Transverse colon (tissue), 4 donors: ENCODE measurements at regions not wholly inside any gene's neighbourhood (a gene's known extent, or its start where the extent isn't known, plus 50 kb on each side); places are given as distances from the start of the nearest gene placed in this dataset.

ENCODE experiments used
- DNase-seq: peaks from one replicate; pipeline ENCODE4 v3.0.0-alpha.2; 2019
- H3K27ac ChIP-seq, 4 donors: fragments of 200-600 bp; sonication (generic); 2 replicates each; pipeline ENCODE4 v1.5.1; 2016 to 2018; ENCODE audit warnings: inconsistent platforms in 4 of 4
- H3K27me3 ChIP-seq: fragments of 200-600 bp; sonication (generic); 2 replicates; pipeline ENCODE4 v1.5.1; 2017; ENCODE audit warnings: inconsistent platforms
- H3K36me3 ChIP-seq, 4 donors: fragments of 200-600 bp; sonication (generic); 2 replicates each; pipeline ENCODE4 v1.5.1; 2017 to 2019; ENCODE audit warnings: inconsistent platforms in 4 of 4
- H3K4me1 ChIP-seq, 4 donors: fragments of 200-600 bp; sonication (generic); 2 replicates each; pipeline ENCODE4 v1.5.1; 2017 to 2020; ENCODE audit warnings: inconsistent platforms in 4 of 4
- H3K4me3 ChIP-seq, 4 donors: fragments of 200-600 bp; sonication (generic); 1 replicate in 1 of 4; 2 replicates in 3 of 4; pipeline versions ENCODE4 v1.5.1 to v1.6.1; 2017 to 2019; ENCODE audit warnings: inconsistent platforms in 4 of 4
- H3K9me3 ChIP-seq, 2 donors: fragments of 200-600 bp; sonication (generic); 2 replicates each; pipeline ENCODE4 v1.5.1; 2017 to 2019; ENCODE audit warnings: inconsistent platforms in 2 of 2
- EP300 ChIP-seq: sonication (generic); formaldehyde crosslinking; IDR thresholded peaks from one replicate; pipeline ENCODE4 v1.6.1; 2017; ENCODE audit warnings: antibody characterized with exemption, low read depth
- POLR2A ChIP-seq: fragments of 450-650 bp; IDR thresholded peaks from one replicate; pipeline ENCODE4 v1.6.1; 2016; ENCODE audit warnings: antibody characterized with exemption, mild to moderate bottlenecking, moderate library complexity
- POLR2AphosphoS5 ChIP-seq, 3 donors: sonication (generic); formaldehyde crosslinking; IDR thresholded peaks; one replicate each; pipeline ENCODE4 v1.6.1; 2016; ENCODE audit warnings: antibody characterized with exemption in 3 of 3
- WGBS, 2 donors: methylation state at CpG; one replicate each; pipeline ENCODE4 v1.1.5; 2018; ENCODE audit warnings: low coverage in 1 of 2; 5-methylcytosine and 5-hydroxymethylcytosine counted together
- in situ Hi-C, 4 donors: fragments of 200-750 bp; cut with MboI; loops; one replicate each; pipeline versions ENCODE4 v1.15.0 to v1.15.1; 2017; ENCODE audit warnings: low sequenced_read_pairs in 3 of 4, low pct_ligation_motif_present in 1 of 4, low pct_unique_long_range_greater_than_20kb in 1 of 4
- intact Hi-C: fragments of 100-400 bp; cut with DNase I; formaldehyde crosslinking; loops from one replicate; pipeline ENCODE4 v1.15.1; 2023; ENCODE audit warnings: low total_unique reads
- TF ChIP-seq, protein P1 (sequence below), 5 experiments: fragments of 200-600 bp in 3 of 5; fragments of 450-650 bp in 2 of 5; sonication (generic) in 3 of 5; IDR thresholded peaks; 1 replicate in 2 of 5; 2 replicates in 3 of 5; pipeline ENCODE4 v1.5.1; 2016 to 2017; ENCODE audit warnings: antibody characterized with exemption in 5 of 5, inconsistent platforms in 3 of 5, mild to moderate bottlenecking in 2 of 5, moderate library complexity in 1 of 5

DNA sequence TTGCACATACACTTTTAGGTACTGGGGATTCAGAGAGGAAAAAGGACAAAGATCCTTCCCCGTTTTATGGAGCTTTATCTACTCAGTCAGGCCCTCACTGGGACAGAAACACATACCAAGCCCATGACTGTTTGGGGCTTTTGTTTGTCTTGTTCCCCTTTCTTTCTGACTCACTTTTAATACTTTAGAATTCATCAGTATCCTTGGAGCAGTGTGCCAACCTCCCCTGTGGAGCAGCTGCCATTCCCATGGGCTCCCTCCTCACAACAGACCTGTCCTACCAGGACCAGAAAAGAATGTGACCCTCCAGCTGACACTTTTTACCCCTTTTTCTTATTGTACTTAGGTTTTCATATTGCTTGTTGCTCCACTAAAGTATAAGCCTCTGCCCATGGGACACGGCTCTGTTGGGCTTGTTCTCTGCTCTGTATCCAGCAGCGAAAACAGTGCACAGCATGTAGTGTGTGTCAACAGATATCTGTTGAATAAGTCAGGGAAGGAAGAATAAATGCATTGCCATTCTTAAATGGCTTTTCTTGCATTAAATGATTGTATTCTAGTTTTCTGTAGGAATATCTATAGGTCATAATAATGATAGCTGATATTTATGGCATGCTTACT, 431.1 kb downstream of the EFNB2 start:
- WGBS, 2 donors, result 71 to 93% methylated on average over 3 of the region's 3 CpGs
- Histone ChIP-seq H3K36me3 (no peaks in the 10 kb centered on the region), H3K9me3 (no peaks in the 10 kb centered on the region), H3K27me3 (no peaks in the 10 kb centered on the region), H3K27ac (peak overlapping the region in 2 of 4 donors; percentile 22 to 33), H3K4me1 (peaks cover 0 to 29% (median 11%) of the 10 kb centered on the region in 4 donors), H3K4me3 (no peak overlapping the region)
- TF ChIP-seq POLR2A (no peak), POLR2AphosphoS5 (IDR thresholded peaks at IDR 0.05) (no peak), EP300 (no peak)
- TF ChIP-seq, protein P1, sequence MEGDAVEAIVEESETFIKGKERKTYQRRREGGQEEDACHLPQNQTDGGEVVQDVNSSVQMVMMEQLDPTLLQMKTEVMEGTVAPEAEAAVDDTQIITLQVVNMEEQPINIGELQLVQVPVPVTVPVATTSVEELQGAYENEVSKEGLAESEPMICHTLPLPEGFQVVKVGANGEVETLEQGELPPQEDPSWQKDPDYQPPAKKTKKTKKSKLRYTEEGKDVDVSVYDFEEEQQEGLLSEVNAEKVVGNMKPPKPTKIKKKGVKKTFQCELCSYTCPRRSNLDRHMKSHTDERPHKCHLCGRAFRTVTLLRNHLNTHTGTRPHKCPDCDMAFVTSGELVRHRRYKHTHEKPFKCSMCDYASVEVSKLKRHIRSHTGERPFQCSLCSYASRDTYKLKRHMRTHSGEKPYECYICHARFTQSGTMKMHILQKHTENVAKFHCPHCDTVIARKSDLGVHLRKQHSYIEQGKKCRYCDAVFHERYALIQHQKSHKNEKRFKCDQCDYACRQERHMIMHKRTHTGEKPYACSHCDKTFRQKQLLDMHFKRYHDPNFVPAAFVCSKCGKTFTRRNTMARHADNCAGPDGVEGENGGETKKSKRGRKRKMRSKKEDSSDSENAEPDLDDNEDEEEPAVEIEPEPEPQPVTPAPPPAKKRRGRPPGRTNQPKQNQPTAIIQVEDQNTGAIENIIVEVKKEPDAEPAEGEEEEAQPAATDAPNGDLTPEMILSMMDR (IDR thresholded peaks at IDR 0.05), result no peak
- intact Hi-C loops (no loop called here), in situ Hi-C loops (no loop called here)
- DNase-seq, result no peak

DNA sequence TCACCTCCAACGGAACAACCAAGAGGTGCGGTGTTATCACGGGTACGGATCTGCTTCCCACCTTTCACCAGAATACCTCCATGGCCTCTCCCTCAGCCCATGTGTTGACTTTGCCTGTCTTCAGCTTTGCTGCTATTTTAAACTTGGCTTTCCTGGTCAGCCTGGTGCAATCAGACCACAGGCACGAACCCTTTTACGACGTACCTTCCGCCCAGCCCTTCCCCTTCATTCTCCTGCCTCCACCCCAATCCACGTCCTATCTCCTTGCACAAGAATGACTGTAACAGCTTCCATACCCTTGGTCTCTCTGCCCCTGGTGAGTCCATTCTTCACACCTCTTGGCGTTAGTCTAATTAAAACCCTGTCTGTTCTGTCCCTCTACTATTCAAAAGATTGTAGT, 431.7 kb downstream of the EFNB2 start:
- H3K27me3 ChIP-seq, result no peaks in the 10 kb centered on the region
- H3K4me1 ChIP-seq, result peaks cover 0 to 33% (median 17%) of the 10 kb centered on the region in 4 donors
- WGBS, 2 donors, result 78 to 84% methylated on average over 10 of the region's 10 CpGs
- no peaks in the 10 kb centered on the region for H3K9me3 ChIP-seq
- in situ Hi-C loops (no loop called here), intact Hi-C loops (no loop called here)
- DNase-seq, result no peak
- no peak for TF ChIP-seq EP300
- TF ChIP-seq POLR2AphosphoS5 (IDR thresholded peaks at IDR 0.05), result no peak
- TF ChIP-seq POLR2A, result no peak
- TF ChIP-seq, protein P1 (IDR thresholded peaks at IDR 0.05), result no peak
- no peak overlapping the region for H3K4me3 ChIP-seq
- H3K27ac ChIP-seq, result peak overlapping the region in 3 of 4 donors; percentile 19 to 33 (median 22)
- H3K36me3 ChIP-seq, result no peaks in the 10 kb centered on the region

DNA sequence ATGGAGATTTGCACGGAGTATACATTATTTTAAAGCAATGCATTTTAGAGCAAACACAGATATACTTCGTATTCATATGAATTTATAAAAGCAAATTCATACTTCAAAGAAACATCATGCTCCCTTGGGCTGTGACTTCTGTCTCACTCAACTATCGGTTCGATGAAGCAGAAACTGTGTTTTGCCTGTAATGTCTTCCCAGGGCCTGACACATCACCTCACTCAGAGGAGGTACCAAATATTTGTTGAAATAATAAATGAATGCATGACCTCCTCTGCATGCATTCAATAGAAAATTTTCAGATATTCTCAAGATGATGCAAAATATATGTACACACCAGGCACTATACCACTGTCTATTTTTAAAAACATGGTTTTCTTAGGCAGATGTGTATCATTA, 432.7 kb downstream of the EFNB2 start:
- intact Hi-C loops, result no loop called here
- Histone ChIP-seq H3K27me3 (no peaks in the 10 kb centered on the region), H3K9me3 (no peaks in the 10 kb centered on the region), H3K4me1 (peaks cover 4 to 41% (median 19%) of the 10 kb centered on the region in 4 donors), H3K36me3 (no peaks in the 10 kb centered on the region), H3K4me3 (no peak overlapping the region), H3K27ac (peak overlapping the region in 1 of 4 donors; percentile 19)
- in situ Hi-C loops, result no loop called here
- no peak for DNase-seq
- TF ChIP-seq, protein P1 (IDR thresholded peaks at IDR 0.05), result no peak
- TF ChIP-seq EP300 (no peak), POLR2A (no peak), POLR2AphosphoS5 (IDR thresholded peaks at IDR 0.05) (no peak)
- 93% methylated on average over 4 of the region's 4 CpGs for WGBS, 2 donors

DNA sequence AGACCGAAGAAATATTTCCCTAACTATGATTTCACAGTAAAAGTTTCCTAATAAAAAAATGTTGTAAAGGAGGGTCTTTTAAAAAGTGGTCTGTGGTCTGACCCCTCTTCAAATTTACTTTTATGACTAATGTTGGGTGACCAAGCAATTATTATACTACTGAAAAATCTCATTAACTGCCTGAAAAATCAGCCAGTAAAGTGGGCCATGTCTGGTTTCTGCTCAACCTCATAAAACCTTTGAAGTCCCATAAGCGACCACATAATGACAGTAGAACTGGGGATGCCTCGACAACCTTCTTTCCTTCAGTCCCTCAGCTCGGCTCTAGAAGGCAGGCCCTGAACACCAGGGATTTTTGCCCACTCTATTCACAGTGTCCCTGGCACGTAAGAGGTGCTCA, 434.3 kb downstream of the EFNB2 start:
- intact Hi-C loops, result no loop called here
- H3K4me3 ChIP-seq, result peak overlapping the region in 1 of 4 donors; percentile 12
- H3K4me1 ChIP-seq, result peaks cover 4 to 49% (median 23%) of the 10 kb centered on the region in 4 donors
- no peak for TF ChIP-seq EP300
- no peak for TF ChIP-seq POLR2AphosphoS5 (IDR thresholded peaks at IDR 0.05)
- TF ChIP-seq POLR2A, result no peak
- TF ChIP-seq, protein P1 (IDR thresholded peaks at IDR 0.05), result no peak
- 51 to 56% methylated on average over 5 of the region's 5 CpGs for WGBS, 2 donors
- H3K27ac ChIP-seq, result peak overlapping the region; percentile 87 to 89 (median 88)
- no peak for DNase-seq
- H3K9me3 ChIP-seq, result no peaks in the 10 kb centered on the region
- H3K27me3 ChIP-seq, result no peaks in the 10 kb centered on the region
- in situ Hi-C loops, result no loop called here
- H3K36me3 ChIP-seq, result no peaks in the 10 kb centered on the region
